Natural killer cell (primary cell): ENCODE measurements at regions not wholly inside any gene's neighbourhood (a gene's known extent, or its start where the extent isn't known, plus 50 kb on each side); places are given as distances from the start of the nearest gene placed in this dataset.

Source experiments
- ATAC-seq, 3 donors: fragments of 150-1000 bp in 2 of 3; fragments of 200-7000 bp in 1 of 3; cut with Tn5 transposase; 1 replicate in 1 of 3; 2 replicates in 2 of 3; pipeline ENCODE4 v1.10.0; 2021; ENCODE audit warnings: mild to moderate bottlenecking in 2 of 3, moderate library complexity in 2 of 3
- DNase-seq, 2 donors: peaks; one replicate each; pipeline versions ENCODE4 v3.0.0 to v3.0.0-alpha.2; 2013 to 2021; ENCODE audit warnings: mixed read lengths in 1 of 2
- H3K27ac ChIP-seq: one replicate; pipeline ENCODE4 v1.5.1; 2013; ENCODE audit warnings: mild to moderate bottlenecking, low read length
- H3K27me3 ChIP-seq: one replicate; pipeline ENCODE4 v1.6.1; 2013; ENCODE audit warnings: low read length; ENCODE audit not compliant: control insufficient read depth, insufficient read depth
- H3K36me3 ChIP-seq: one replicate; pipeline ENCODE4 v1.6.1; 2013; ENCODE audit warnings: low read length; ENCODE audit not compliant: control insufficient read depth, insufficient read depth
- H3K4me1 ChIP-seq: one replicate; pipeline ENCODE4 v1.6.1; 2013; ENCODE audit warnings: low read length; ENCODE audit not compliant: control insufficient read depth, insufficient read depth
- H3K4me3 ChIP-seq: one replicate; pipeline ENCODE4 v1.5.1; 2013; ENCODE audit warnings: low read length
- H3K9me3 ChIP-seq: one replicate; pipeline ENCODE4 v1.6.1; 2013; ENCODE audit warnings: low read length; ENCODE audit not compliant: control insufficient read depth, insufficient read depth
- H3K27ac Mint-ChIP-seq, 2 donors: one replicate each; pipeline ENCODE4 v1.8.0; 2022; ENCODE audit warnings: mild to moderate bottlenecking in 2 of 2, mixed read lengths in 2 of 2, moderate library complexity in 1 of 2
- H3K27me3 Mint-ChIP-seq, 2 donors: one replicate each; pipeline ENCODE4 v1.8.0; 2022; ENCODE audit warnings: low read depth in 2 of 2, mixed read lengths in 2 of 2
- H3K36me3 Mint-ChIP-seq: one replicate; pipeline ENCODE4 v1.8.0; 2022; ENCODE audit warnings: mixed read lengths
- H3K4me1 Mint-ChIP-seq, 2 donors: one replicate each; pipeline ENCODE4 v1.8.0; 2022; ENCODE audit warnings: mixed read lengths in 2 of 2
- H3K4me3 Mint-ChIP-seq: one replicate; pipeline ENCODE4 v1.8.0; 2022; ENCODE audit warnings: mild to moderate bottlenecking, moderate library complexity, mixed read lengths
- H3K9me3 Mint-ChIP-seq, 2 donors: one replicate each; pipeline ENCODE4 v1.8.0; 2022; ENCODE audit warnings: mixed read lengths in 2 of 2
- CTCF ChIP-seq: fragments of 200-600 bp; IDR thresholded peaks from one replicate; pipeline ENCODE4 v1.8.0; 2022; ENCODE audit warnings: antibody characterized with exemption
- WGBS: methylation state at CpG from one replicate; pipeline ENCODE4 v1.1.7; 2013; ENCODE audit warnings: missing lambda C conversion rate; ENCODE audit not compliant: insufficient coverage; 5-methylcytosine and 5-hydroxymethylcytosine counted together
- intact Hi-C: fragments of 100-400 bp; cut with micrococcal nuclease; formaldehyde crosslinking; loops from one replicate; pipeline ENCODE4 v1.14.2; 2022

- Mint-ChIP-seq H3K9me3 (no peaks in the 10 kb centered on the region), H3K36me3 (no peaks in the 10 kb centered on the region), H3K4me3 (no peak overlapping the region), H3K4me1 (peaks cover 0 to 3% of the 10 kb centered on the region in 2 donors), H3K27ac (no peak overlapping the region), H3K27me3 (peaks cover 0 to 10% of the 10 kb centered on the region in 2 donors)
- no peaks in the 10 kb centered on the region for H3K36me3 ChIP-seq
- intact Hi-C loops: no loop called here
- no peaks in the 10 kb centered on the region for H3K27me3 ChIP-seq
- TF ChIP-seq CTCF: no peak
- WGBS: 97% methylated on average over 2 of the region's 3 CpGs
- H3K4me1 ChIP-seq: no peaks in the 10 kb centered on the region
- DNase-seq (no peak), ATAC-seq (no peak)
- H3K27ac ChIP-seq: no peak overlapping the region
- H3K4me3 ChIP-seq: no peak overlapping the region
- no peaks in the 10 kb centered on the region for H3K9me3 ChIP-seq
Measured at GRCh38 chr11:23502389-23502788, 642.1 kb upstream of the CCDC179 start.

DNA sequence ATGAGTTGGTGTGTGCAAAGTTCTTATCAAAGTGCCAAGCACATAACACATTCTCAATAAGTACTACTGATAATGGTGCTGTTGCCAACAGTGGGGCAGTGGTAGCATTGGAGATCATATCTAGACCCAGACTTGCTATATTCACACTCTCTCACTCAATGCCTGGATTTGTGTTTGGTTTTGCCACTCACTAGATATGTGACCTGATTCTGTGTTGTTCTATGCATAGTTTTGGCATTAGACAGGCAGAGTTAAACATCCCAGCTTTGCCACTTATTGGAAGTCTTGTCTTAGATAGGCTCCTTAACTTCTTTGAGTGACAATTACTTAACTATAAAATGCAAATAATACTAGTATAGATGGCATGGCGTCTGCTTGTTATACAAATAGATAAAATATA is 642.6 kb upstream of the CCDC179 start:
- Histone ChIP-seq H3K36me3 (no peaks in the 10 kb centered on the region), H3K27ac (no peak overlapping the region), H3K4me3 (no peak overlapping the region), H3K9me3 (no peaks in the 10 kb centered on the region), H3K27me3 (no peaks in the 10 kb centered on the region), H3K4me1 (no peaks in the 10 kb centered on the region)
- Mint-ChIP-seq H3K27ac (no peak overlapping the region), H3K4me3 (no peak overlapping the region), H3K4me1 (peaks cover 0 to 3% of the 10 kb centered on the region in 2 donors), H3K9me3 (no peaks in the 10 kb centered on the region), H3K27me3 (peaks cover 0 to 10% of the 10 kb centered on the region in 2 donors), H3K36me3 (no peaks in the 10 kb centered on the region)
- intact Hi-C loops: no loop called here
- ATAC-seq: no peak
- no CpG with 5 or more reads among the region's 1 CpG for WGBS
- no peak for DNase-seq
- no peak for TF ChIP-seq CTCF

- H3K4me1 Mint-ChIP-seq: no peaks in the 10 kb centered on the region
Measured at GRCh38 chr11:23509023-23509422, 648.7 kb upstream of the CCDC179 start.

More at GRCh38 chr11:23509023-23509422, 648.7 kb upstream of the CCDC179 start:
- Mint-ChIP-seq H3K36me3 (no peaks in the 10 kb centered on the region), H3K27me3 (peaks cover 0 to 10% of the 10 kb centered on the region in 2 donors), H3K4me3 (no peak overlapping the region), H3K9me3 (no peaks in the 10 kb centered on the region), H3K27ac (no peak overlapping the region)
- intact Hi-C loops: no loop called here
- ATAC-seq (peak in 2 of 3 donors; percentile 39 to 40), DNase-seq (no peak)
- TF ChIP-seq CTCF: no peak
- Histone ChIP-seq H3K9me3 (no peaks in the 10 kb centered on the region), H3K36me3 (no peaks in the 10 kb centered on the region), H3K27ac (no peak overlapping the region), H3K4me3 (no peak overlapping the region), H3K27me3 (no peaks in the 10 kb centered on the region), H3K4me1 (no peaks in the 10 kb centered on the region)
